ENCODE measurements at regions not wholly inside any gene's neighbourhood (a gene's known extent, or its start where the extent isn't known, plus 50 kb on each side); places are given as distances from the start of the nearest gene placed in this dataset.

DNA sequence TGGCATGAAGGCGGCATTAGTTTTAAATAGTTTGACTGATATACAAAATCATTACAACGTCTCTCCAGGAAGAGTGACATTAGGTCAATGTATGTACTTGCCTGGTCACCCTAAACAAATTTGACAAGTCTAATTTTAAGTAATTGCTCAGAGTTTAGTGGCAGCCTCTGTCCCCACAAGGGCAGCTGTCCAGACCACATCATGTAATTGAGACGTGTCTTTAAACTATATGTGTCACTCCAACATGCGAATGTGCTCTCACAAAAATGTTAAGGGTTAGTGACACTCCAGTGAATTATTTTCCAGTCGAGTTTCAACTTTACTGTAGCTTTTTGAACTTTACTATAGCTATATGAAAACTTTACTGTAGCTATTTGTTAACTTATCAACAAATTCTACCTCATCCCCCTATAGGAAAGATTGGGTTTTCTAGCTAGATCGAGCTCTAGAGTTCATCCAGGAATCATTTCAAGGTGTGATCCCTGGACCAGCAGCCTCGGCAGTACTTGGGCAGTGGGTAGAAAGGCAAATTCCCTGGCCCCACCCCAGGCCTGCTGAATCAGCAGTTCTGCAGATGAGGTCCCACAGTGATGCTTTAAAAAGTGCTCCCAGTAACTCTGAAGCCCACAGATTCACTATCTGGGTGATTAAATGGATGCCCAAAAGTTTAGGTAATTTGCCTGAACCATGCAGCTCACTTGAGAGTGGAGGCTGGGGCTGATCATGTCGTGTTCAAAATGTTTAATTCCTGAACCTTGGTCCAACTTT is 66.4 kb upstream of the POU3F3 start:
- DNase-seq, result no peak
- H3K36me3 Mint-ChIP-seq (ENCODE audit: low read depth), result no peaks in the 10 kb centered on the region
- TF ChIP-seq, protein P1, sequence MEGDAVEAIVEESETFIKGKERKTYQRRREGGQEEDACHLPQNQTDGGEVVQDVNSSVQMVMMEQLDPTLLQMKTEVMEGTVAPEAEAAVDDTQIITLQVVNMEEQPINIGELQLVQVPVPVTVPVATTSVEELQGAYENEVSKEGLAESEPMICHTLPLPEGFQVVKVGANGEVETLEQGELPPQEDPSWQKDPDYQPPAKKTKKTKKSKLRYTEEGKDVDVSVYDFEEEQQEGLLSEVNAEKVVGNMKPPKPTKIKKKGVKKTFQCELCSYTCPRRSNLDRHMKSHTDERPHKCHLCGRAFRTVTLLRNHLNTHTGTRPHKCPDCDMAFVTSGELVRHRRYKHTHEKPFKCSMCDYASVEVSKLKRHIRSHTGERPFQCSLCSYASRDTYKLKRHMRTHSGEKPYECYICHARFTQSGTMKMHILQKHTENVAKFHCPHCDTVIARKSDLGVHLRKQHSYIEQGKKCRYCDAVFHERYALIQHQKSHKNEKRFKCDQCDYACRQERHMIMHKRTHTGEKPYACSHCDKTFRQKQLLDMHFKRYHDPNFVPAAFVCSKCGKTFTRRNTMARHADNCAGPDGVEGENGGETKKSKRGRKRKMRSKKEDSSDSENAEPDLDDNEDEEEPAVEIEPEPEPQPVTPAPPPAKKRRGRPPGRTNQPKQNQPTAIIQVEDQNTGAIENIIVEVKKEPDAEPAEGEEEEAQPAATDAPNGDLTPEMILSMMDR (IDR thresholded peaks at IDR 0.05), result no peak
- no peak overlapping the region for H3K4me3 Mint-ChIP-seq
- H3K4me1 Mint-ChIP-seq, result peaks cover 78% of the 10 kb centered on the region
- H3K27me3 Mint-ChIP-seq (ENCODE audit: low read depth, poor library complexity), result peaks cover 8% of the 10 kb centered on the region
- H3K27ac Mint-ChIP-seq, result no peak overlapping the region
- no peaks in the 10 kb centered on the region for H3K9me3 Mint-ChIP-seq

DNA sequence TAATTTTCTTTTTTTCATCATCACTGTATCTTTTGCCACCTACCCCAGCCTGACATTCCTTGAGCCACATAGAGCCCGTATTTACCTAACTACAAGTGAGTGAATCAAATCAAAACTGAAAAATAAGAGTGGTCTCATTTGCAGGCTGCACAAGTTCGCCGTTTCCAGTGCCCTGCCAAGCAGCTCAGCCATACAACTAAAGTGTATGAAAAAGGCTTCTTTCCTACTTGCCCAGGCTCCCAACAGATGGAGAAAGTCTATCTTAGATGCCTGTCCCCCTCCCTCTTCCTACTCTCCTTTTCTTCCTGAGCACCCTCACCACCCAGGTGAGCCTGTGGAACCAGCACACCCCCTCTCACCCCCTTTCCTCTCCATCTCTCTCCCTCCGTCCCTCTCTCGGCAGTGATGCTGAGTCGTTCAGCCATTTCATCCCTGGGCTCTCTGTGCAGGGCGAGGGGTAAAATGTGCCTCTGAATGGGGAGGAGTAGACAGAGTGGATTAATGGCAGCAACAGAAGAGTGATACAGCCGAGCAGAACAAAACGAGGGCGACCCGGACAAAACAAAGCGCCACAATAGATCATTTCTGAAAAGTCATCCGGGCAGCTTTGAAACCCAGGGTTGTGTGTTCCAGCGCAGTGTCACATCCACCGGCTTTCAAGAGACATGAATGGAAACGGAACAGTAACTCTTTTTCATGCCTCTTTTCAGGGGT is 65.0 kb upstream of the POU3F3 start:
- DNase-seq, result peak; percentile 19
- TF ChIP-seq, protein P1 (IDR thresholded peaks at IDR 0.05), result no peak
- Mint-ChIP-seq H3K4me3 (peak overlapping the region; percentile 12), H3K27me3 (ENCODE audit: low read depth, poor library complexity) (peaks cover 10% of the 10 kb centered on the region), H3K9me3 (no peaks in the 10 kb centered on the region), H3K27ac (peak overlapping the region; percentile 47), H3K36me3 (ENCODE audit: low read depth) (no peaks in the 10 kb centered on the region), H3K4me1 (peaks cover 77% of the 10 kb centered on the region)

DNA sequence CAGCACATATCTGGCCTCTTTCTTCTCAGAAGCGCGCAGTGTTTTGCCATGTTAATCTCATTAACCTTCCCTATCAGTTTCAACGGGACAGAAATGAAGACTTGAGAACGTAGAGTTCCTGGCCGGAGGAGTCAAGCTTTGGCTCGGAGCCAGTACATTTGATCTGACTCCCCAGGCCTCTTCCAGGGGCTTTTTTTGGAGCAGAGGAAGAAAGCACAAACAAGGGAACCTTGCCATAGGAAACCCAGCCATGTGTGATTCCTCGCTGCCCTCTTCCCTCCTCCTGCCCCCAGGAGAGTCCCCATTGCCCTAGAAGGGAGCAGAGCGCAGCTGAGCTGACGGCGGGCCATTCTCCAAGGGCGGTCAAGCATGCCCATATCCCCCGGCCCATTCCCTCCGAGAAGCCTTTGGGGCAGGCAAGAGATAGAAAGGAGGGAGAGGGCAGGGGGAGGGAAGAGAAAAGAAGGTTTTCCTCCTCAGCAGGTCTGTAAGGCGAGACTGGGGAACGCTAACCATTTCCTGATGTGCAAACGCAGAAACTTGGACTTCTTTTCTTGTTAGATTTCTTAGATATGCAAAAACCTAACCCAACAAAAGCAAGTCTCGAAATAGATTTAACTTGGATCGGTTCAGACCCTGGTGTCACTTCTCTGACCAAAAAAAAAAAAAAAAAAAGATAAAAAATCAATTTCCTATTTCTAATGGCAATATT is 63.7 kb upstream of the POU3F3 start:
- Mint-ChIP-seq H3K36me3 (ENCODE audit: low read depth) (no peaks in the 10 kb centered on the region), H3K4me3 (peak overlapping the region; percentile 10), H3K9me3 (no peaks in the 10 kb centered on the region), H3K27ac (peak overlapping the region; percentile 94), H3K4me1 (peaks cover 75% of the 10 kb centered on the region), H3K27me3 (ENCODE audit: low read depth, poor library complexity) (peaks cover 8% of the 10 kb centered on the region)
- DNase-seq, result peak; percentile 66
- TF ChIP-seq, protein P1 (IDR thresholded peaks at IDR 0.05), result no peak

DNA sequence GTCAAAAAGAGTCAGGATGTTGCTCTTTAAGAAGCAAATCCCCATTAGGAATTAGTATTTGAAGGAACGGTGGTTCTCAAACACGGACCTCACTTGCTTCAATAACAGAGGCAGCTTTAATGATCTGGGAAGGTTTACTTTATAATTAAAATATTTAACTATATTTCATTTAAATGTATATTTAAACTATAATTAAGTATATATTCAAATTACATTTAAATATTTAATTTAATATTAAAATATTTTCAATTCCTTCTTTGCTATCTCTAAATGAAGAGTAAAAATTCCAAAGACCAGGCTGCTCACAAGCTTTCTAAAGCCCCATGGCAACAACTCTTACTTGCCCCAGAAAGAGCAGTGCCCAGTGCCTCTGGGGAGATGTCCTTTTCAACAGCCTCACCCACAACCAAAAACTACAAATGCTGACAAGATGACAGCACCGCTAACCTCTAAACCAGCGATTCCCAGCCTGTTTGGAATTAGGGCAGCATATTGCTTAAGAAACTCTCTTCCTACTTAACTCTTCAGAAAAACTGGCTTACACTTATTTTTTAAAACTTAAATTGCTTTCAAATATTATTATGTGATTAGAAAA is 62.9 kb upstream of the POU3F3 start:
- Mint-ChIP-seq H3K27ac (no peak overlapping the region), H3K9me3 (peaks cover 3% of the 10 kb centered on the region), H3K27me3 (ENCODE audit: low read depth, poor library complexity) (peaks cover 14% of the 10 kb centered on the region), H3K36me3 (ENCODE audit: low read depth) (no peaks in the 10 kb centered on the region), H3K4me3 (no peak overlapping the region), H3K4me1 (peaks cover 78% of the 10 kb centered on the region)
- TF ChIP-seq, protein P1 (IDR thresholded peaks at IDR 0.05), result no peak
- DNase-seq, result no peak

DNA sequence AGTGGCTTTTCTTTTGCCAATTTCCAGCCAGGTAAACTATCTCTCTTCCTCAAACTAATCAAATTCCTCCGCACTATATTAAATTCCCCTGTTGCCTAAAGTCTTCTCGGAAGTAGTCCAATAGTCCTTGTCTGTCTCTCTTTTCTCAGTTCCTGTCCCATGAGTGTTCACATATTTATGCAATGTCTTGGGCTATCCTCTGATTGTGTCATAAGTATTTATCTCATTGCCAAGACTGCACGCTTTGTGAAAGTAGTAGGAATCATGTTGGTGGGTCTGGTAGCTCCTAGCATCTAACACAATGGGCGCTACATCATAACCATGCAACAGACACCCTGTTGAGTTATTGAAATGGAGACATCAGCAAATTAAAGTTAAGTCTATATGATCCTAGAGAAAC is 59.9 kb upstream of the POU3F3 start:
- Mint-ChIP-seq H3K9me3 (peaks cover 4% of the 10 kb centered on the region), H3K36me3 (ENCODE audit: low read depth) (no peaks in the 10 kb centered on the region), H3K4me3 (no peak overlapping the region), H3K27ac (no peak overlapping the region), H3K4me1 (peaks cover 70% of the 10 kb centered on the region), H3K27me3 (ENCODE audit: low read depth, poor library complexity) (peaks cover 14% of the 10 kb centered on the region)
- DNase-seq, result no peak
- TF ChIP-seq, protein P1 (IDR thresholded peaks at IDR 0.05), result no peak
